GM18519 (cell line): ENCODE measurements at regions not wholly inside any gene's neighbourhood (a gene's known extent, or its start where the extent isn't known, plus 50 kb on each side); places are given as distances from the start of the nearest gene placed in this dataset.

Experiments
- ATAC-seq: cut with Tn5 transposase; IDR thresholded peaks from one replicate; pipeline ENCODE4 v1.9.1; 2021; ENCODE audit warnings: mild to moderate bottlenecking, moderate library complexity; ENCODE audit not compliant: unreplicated experiment, low FRiP score

GRCh38 chrX:124275182-124275894 is 57.1 kb upstream of the TEX13D start:
- ATAC-seq = no peak

GRCh38 chrX:124280294-124280902 is 52.1 kb upstream of the TEX13D start:
- ATAC-seq = no peak

- ATAC-seq = no peak
These were observed 49.9 kb upstream of the TEX13D start for GRCh38 chrX:124282580-124282979.
